HG03575 (cell line): ENCODE measurements at regions not wholly inside any gene's neighbourhood (a gene's known extent, or its start where the extent isn't known, plus 50 kb on each side); places are given as distances from the start of the nearest gene placed in this dataset.

Experiments used
- ATAC-seq: cut with Tn5 transposase; IDR thresholded peaks from one replicate; pipeline ENCODE4 v1.9.1; 2021; ENCODE audit not compliant: unreplicated experiment, insufficient number of reproducible peaks, low FRiP score; ENCODE audit errors: extremely low read depth

DNA sequence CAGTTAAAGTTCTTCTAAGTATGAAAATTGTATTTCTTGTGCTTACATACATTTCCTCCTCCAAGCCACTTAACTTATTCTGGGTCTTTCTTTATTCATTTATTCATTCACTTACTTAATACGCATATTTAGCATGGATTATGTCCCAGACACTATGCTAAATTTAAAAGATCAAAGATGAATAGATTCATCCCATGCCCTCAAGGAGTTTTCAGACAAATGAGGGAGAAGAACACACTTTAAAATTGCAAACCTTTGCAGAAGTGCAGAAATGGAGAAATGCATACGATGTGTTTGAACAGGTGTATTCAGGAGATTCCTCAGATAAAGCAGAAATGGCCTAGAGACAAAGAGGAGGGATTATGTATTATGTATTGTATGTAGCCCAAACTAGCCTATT, 298.7 kb upstream of the SOX11 start:
- no peak for ATAC-seq

GRCh38 chr2:5394223-5394622, 298.0 kb upstream of the SOX11 start:
- ATAC-seq, result no peak

- ATAC-seq, result no peak
These were observed 291.0 kb upstream of the SOX11 start for GRCh38 chr2:5401115-5401657.

DNA sequence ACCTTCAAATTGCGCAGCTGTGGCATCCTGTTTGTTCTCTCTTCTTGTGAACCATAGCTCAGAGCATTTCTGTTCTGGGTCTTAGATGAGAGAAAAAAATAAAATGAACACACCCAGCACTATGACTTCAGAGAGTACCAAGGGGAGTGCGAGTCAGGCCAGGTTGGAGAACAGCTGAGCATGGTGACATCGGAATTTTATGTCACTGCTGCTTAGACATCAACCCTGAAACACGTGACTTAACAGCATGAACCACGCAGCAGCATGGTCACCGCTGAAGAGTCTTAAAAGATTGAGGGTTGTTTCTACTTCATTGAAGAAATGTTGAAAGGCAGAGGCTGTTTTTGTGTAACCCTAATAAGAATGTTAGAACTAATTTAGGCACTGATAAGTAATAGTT, 288.8 kb upstream of the SOX11 start:
- no peak for ATAC-seq

DNA sequence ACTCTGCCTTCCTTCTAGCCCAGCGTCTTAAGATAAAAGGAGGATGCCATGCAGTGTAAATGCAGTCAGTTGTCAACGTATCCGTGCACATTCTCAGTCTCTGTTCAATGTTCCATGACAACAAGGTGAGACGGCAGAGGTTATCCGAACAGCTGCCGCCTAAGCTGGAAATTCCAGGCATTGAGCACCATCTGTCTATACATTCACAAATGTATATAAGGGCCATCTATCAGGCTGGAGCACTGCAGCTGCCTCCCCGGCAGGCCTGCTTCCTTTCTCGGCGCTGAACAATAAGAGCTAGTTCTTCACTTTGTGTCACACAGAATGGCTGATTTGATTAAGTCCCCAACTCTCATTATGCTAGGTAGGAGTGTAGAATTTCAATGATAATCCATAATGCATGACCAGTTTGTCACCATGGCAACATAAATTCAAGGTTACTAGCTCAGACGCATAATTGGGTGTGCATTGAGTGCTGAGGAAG, 282.2 kb upstream of the SOX11 start:
- no peak for ATAC-seq

GRCh38 chr2:5410991-5411700, 281.0 kb upstream of the SOX11 start:
- no peak for ATAC-seq

DNA sequence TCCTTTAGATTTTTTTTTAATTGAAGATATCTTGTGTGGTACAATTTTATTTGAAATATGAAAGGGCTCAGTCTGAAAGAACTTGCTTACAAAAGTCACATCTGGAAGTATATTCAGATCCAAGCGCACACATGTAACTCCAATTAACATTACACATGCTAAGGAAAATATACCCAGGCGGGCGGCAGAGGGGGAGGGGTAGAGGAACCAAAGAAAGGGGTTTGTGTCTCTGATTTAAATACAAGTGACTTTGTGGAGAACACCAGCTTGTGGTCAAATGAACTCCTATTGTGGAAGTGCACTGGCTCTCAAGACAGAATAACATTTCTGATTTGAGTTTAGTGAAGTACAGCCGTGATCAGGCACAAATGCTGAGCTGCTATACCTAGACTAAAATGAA, 280.2 kb upstream of the SOX11 start:
- ATAC-seq, result no peak

DNA sequence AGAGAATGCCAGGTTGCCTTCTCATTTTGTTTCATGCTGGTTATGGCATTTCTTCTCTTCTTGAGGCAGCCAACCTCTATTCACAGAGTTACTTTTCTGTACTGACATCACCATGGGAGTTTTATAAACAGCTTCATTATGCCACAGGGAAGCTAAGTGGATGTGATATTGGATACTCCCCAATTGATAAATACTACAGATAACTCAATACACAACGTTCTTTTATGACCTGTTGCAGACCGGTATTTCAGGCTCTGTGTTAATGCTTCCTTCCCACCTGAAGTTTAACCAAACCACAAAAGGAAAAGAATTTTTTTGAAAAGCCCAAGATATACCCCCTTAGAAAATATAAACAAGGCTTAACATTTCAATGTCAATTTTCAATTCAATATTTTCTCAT, 258.3 kb upstream of the SOX11 start:
- ATAC-seq, result no peak

DNA sequence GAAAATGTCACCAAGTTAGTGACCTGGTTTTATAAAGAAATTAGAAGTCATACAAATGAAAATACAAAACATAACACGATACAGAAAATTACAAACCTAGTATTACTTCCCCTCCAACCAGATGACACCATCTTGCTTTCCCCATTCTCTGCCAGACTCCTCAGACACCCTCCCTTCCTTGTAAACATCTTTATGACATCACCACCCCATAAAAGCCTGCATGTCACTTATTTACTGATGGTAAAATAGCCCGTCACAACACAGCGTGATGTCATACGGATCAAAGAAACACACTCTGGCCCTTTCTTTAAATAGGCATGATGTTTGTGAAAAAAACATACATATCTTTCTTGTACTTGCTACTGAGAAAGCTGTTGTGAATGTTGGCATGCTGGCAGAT, 254.8 kb upstream of the SOX11 start:
- ATAC-seq, result no peak

GRCh38 chr2:5440174-5440573, 252.0 kb upstream of the SOX11 start:
- no peak for ATAC-seq

DNA sequence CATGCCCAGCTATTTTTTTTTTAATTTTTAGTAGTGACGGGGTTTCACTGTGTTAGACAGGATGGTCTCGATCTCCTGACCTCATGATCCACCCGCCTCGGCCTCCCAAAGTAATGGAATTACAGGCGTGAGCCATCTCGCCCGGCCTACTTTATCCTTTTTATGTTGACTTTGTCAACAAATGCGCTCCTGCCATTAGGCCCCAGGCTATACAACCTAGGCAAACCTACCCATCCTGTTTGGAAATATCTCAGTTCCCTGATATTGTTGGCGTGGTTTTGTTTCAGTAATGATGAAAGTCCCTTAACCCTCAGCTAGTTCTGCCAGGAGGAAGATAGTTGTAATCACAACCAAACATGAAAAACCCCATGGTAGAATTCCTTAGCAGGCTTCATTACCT, 249.4 kb upstream of the SOX11 start:
- no peak for ATAC-seq

DNA sequence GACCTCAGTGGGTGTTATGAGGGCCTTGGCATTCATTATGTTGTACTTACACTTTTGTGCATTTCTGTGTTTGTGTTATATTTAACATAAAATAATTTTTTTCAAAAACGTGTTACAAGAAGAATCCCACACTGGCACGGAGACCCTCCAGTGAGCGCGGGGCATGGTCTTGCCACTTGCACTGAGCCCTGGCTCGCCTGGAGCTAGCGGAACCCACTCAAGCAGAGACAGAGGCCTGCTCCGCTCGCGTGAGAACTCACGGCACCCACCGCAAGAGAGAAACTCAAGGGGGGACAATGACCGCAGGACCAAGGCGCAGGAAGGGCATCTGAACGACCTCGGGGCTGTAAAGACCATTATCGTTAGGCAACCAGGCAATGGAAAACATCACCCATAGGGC, 248.0 kb upstream of the SOX11 start:
- ATAC-seq, result no peak

- no peak for ATAC-seq
These were observed 247.3 kb upstream of the SOX11 start for GRCh38 chr2:5444854-5445253.

DNA sequence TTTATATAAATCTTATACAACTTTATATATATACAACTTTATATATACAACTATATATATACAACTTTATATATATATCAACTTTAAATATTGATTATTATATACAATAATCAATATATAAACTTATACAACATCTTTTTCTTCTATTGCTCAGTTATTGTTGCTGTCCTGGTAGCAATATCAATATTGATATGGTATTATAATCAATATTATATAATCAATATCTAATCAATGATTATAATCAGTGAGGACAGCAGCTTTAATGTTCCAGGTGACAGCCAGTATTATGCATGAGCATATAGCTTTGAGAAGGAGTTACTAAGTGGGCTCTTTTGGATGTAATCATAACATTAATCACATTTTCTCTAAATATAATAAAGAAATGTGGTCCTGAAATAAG, 242.3 kb upstream of the SOX11 start:
- no peak for ATAC-seq

GRCh38 chr2:5453220-5454050, 238.7 kb upstream of the SOX11 start:
- ATAC-seq, result no peak

DNA sequence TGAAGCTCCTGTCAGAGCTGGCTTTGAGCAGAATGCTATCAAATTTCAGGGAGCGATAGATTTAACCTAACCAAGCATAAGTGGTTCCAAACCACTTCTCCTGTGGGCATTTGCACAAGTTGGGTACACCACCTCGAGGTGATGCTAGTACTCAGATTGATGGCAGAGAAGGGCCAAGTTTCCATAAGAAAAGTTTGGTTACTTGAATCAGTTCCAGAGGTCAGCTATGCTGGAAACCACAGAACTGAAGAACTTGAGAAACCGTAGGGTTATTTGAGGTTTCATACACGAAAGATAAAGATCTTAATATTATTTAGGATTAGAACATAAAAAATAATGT, 238.2 kb upstream of the SOX11 start:
- no peak for ATAC-seq

- no peak for ATAC-seq
These were observed 233.1 kb upstream of the SOX11 start for GRCh38 chr2:5459041-5459440.

DNA sequence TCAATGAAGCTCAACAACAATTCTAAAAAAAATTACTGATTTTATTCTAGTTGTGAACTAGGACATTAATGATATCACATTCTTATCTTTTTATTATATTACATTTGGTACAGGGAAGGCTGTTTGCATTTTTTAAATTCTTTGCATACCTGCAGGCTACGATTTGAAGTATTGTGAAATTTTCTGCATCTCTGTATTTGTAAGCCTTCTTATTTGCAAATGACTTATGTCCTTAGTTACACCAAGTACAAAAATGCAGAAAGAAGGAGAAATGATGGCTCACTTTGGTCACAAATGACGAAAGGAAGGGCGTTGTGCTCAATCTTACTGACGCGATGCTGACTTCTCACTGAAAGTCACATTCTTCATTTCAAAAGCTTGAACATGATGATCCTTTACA, 227.5 kb upstream of the SOX11 start:
- ATAC-seq, result no peak

DNA sequence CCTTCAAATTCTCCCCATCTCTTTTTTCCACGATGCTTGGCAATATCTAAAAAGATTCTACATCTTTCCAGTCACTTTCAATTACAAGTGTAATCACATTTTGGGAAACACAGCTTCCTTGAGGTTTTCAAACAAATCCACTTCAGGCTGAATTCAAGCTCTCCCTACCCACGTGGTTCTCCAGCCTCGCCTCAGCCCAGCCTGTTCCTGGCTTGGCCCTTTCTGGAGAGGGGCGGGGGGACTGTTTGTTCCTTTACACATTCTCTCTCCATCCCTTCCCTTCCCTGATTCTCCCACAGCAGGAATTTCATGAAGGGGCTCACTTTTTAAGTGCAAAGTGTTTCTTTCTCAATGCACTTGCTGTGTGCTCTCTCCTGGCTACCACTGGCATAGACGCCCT, 226.3 kb upstream of the SOX11 start:
- ATAC-seq, result no peak

GRCh38 chr2:5467178-5467905, 224.8 kb upstream of the SOX11 start:
- no peak for ATAC-seq
